Gastroesophageal sphincter (tissue), 3 donors: ENCODE measurements at regions not wholly inside any gene's neighbourhood (a gene's known extent, or its start where the extent isn't known, plus 50 kb on each side); places are given as distances from the start of the nearest gene placed in this dataset.

Experiments used
- CTCF ChIP-seq, 4 experiments: fragments of 200-600 bp in 2 of 4; fragments of 450-650 bp in 2 of 4; sonication (generic) in 1 of 4; IDR thresholded peaks; one replicate each; pipeline ENCODE4 v1.5.1; 2017 to 2019; ENCODE audit warnings: antibody characterized with exemption in 4 of 4, mild to moderate bottlenecking in 2 of 4, moderate library complexity in 2 of 4
- POLR2A ChIP-seq, 2 donors: fragments of 450-650 bp; IDR thresholded peaks; one replicate each; pipeline ENCODE4 v1.6.1; 2017; ENCODE audit warnings: antibody characterized with exemption in 2 of 2, mild to moderate bottlenecking in 2 of 2, moderate library complexity in 1 of 2

GRCh38 chr10:107485019-107485418, 320.5 kb upstream of the SORCS1 start:
- TF ChIP-seq CTCF (IDR thresholded peaks at IDR 0.05) (no peak), POLR2A (IDR thresholded peaks at IDR 0.05) (no peak)
